Psoas muscle (tissue), 7 donors: ENCODE measurements at regions not wholly inside any gene's neighbourhood (a gene's known extent, or its start where the extent isn't known, plus 50 kb on each side); places are given as distances from the start of the nearest gene placed in this dataset.

Experiments used
- ATAC-seq, 4 donors: fragments of 200-7000 bp; cut with Tn5 transposase; one replicate each; pipeline ENCODE4 v1.9.1; 2020; ENCODE audit warnings: moderate library complexity in 3 of 4, mild to moderate bottlenecking in 2 of 4
- DNase-seq, 2 donors: peaks; one replicate each; pipeline ENCODE4 v3.0.0-alpha.2; 2020
- H3K27ac ChIP-seq: fragments of 200-600 bp; one replicate; pipeline ENCODE4 v1.8.0; 2022
- H3K27me3 ChIP-seq, 3 donors: fragments of 200-600 bp in 1 of 3; one replicate each; pipeline versions ENCODE4 v1.6.1 to v1.8.0; 2013 to 2022; ENCODE audit warnings: low read length in 2 of 3, mild to moderate bottlenecking in 2 of 3, moderate library complexity in 1 of 3; ENCODE audit not compliant: insufficient read depth in 3 of 3
- H3K36me3 ChIP-seq, 2 donors: fragments of 200-600 bp in 1 of 2; one replicate each; pipeline versions ENCODE4 v1.6.1 to v1.8.0; 2013 to 2022; ENCODE audit warnings: low read depth in 1 of 2, mild to moderate bottlenecking in 1 of 2, moderate library complexity in 1 of 2; ENCODE audit not compliant: insufficient read depth in 1 of 2
- H3K4me1 ChIP-seq: fragments of 200-600 bp; one replicate; pipeline ENCODE4 v1.8.0; 2022
- H3K4me3 ChIP-seq: fragments of 200-600 bp; one replicate; pipeline ENCODE4 v1.8.0; 2022; ENCODE audit warnings: mild to moderate bottlenecking
- H3K9me3 ChIP-seq: fragments of 200-600 bp; one replicate; pipeline ENCODE4 v1.8.0; 2022
- WGBS, 3 donors: extraction: QIAGEN DNeasy Blood & Tissue Kit; methylation state at CpG; one replicate each; pipeline versions ENCODE4 v1.1.6 to v1.1.7; 2013; 5-methylcytosine and 5-hydroxymethylcytosine counted together
- intact Hi-C, 2 donors: fragments of 100-400 bp; cut with DNase I; formaldehyde crosslinking; loops; one replicate each; pipeline versions ENCODE4 v1.11.0 to v1.14.2; 2022
- TF ChIP-seq, protein P1 (sequence below): fragments of 200-600 bp; IDR thresholded peaks from one replicate; pipeline ENCODE4 v1.8.0; 2022; ENCODE audit warnings: antibody characterized with exemption
- donor health status: healthy with polysubstance abuse.
- donor health status: DM: no; HTN: no; CAD: no; lungs with moderate emphysema.
- donor health status: Bipolar disorder and iron deficiency.
- donor health status: healthy.
- donor health status: DM: yes; HTN: yes; CAD: no.
- donor health status: DM: no; HTN: no; CAD: no.
- donor health status: DM: yes; HTN: yes; CAD: no.

DNA sequence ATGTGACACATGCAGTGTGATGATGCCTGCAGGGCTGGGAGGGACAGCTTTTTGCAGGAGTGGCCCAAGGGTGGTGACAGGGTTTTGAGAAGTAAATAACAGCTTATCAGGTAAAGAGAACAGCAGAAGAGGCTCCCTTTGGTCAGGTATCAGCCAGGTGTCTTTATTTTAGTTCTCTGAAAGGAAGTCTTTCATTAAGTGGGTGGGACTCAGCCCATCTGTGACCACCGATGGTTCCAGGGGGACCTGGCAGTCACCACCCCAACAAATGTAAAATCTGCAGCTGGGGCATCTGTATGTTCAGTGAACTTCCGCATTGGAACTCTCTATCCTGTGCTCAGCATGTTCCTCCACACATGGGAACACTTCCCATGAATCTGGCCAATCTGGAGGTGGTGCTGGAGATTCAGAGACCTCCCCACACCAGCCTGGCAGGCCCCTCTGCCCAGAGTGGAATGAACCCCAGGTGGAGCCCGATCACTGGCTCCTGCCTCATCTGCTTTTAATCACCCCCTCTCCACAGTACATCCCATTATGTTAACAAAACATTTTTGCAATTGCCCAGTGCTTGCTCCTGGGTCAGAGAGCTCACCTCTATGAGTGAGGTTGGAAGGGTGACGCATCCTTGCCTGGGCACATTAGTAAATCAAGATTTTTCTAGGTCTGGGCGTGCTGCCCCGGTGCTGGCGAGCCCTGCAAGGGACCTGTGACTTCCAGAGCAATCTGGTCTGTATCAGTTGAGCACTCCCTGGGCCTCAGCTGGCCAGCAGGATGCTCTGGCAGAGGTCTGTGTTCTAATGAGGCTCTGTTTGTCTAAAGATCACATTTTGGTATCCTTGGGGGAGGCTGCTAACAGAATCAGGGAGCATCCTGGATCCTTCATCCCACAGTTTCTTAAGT lies 140.4 kb upstream of the GDF10 start:
- Histone ChIP-seq H3K36me3 (no peaks in the 10 kb centered on the region), H3K4me3 (no peak overlapping the region), H3K27ac (no peak overlapping the region), H3K27me3 (no peaks in the 10 kb centered on the region), H3K9me3 (peaks cover 3% of the 10 kb centered on the region), H3K4me1 (no peaks in the 10 kb centered on the region)
- intact Hi-C loops: no loop called here
- ATAC-seq: no peak
- TF ChIP-seq, protein P1, sequence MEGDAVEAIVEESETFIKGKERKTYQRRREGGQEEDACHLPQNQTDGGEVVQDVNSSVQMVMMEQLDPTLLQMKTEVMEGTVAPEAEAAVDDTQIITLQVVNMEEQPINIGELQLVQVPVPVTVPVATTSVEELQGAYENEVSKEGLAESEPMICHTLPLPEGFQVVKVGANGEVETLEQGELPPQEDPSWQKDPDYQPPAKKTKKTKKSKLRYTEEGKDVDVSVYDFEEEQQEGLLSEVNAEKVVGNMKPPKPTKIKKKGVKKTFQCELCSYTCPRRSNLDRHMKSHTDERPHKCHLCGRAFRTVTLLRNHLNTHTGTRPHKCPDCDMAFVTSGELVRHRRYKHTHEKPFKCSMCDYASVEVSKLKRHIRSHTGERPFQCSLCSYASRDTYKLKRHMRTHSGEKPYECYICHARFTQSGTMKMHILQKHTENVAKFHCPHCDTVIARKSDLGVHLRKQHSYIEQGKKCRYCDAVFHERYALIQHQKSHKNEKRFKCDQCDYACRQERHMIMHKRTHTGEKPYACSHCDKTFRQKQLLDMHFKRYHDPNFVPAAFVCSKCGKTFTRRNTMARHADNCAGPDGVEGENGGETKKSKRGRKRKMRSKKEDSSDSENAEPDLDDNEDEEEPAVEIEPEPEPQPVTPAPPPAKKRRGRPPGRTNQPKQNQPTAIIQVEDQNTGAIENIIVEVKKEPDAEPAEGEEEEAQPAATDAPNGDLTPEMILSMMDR: no peak
- DNase-seq: no peak
- WGBS, 3 donors: 75 to 79% (median 75%) methylated on average over 7 of the region's 7 CpGs

DNA sequence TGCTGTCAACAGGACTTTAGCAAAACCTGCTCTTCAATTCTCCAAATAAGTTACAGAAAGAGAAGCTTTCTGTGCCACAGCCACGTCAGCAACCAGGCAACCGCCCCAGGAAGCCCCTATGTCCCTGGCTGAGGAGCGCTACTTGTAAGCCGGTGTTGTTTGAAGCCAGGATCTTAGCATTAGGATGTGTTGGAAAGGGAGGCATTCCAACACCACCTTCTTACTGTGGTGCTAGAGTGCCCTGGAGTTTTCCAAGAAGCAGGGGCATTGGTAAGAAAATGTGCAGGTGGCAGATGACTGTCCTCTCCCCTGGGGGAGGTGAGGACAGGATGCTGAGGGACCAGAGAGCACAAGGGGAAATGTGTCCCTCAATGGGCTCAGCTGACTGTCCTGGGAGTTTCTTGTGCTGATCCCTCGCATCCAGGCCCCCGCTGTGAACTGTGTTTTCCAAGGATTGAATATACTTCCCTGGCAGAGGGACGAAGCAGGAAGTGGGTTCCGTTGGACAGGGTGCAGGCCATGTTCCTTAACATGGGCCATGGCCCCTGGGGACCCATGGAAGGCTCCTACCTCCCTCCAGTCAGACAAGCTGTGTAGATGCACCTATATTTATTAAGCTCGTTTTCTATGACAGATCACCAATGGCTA lies 139.6 kb upstream of the GDF10 start:
- 78 to 83% (median 82%) methylated on average over 9 of the region's 9 CpGs for WGBS, 3 donors
- Histone ChIP-seq H3K9me3 (no peaks in the 10 kb centered on the region), H3K36me3 (no peaks in the 10 kb centered on the region), H3K4me3 (no peak overlapping the region), H3K27ac (no peak overlapping the region), H3K27me3 (no peaks in the 10 kb centered on the region), H3K4me1 (no peaks in the 10 kb centered on the region)
- no peak for ATAC-seq
- intact Hi-C loops: no loop called here
- no peak for DNase-seq
- TF ChIP-seq, protein P1: no peak

DNA sequence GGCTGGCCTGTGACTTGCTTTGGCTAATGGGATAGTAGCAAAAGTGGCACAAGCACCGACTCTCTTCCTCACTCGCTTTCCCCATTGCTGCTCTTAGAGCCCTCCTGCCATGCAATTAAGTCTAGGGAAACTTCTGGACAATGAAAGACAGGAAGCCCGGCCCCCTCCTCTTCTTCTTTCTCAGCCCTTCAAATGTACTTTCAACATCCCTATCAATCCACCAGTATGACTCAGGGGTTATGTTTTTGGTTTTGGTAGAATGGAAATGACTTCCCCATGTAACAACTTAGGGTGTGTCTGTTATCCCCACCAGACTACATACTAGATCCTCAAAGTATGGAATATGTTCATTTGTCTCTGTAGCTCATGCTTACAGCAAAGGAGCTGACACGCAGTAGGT lies 139.0 kb upstream of the GDF10 start:
- TF ChIP-seq, protein P1: no peak
- DNase-seq (no peak), ATAC-seq (no peak)
- Histone ChIP-seq H3K9me3 (no peaks in the 10 kb centered on the region), H3K4me1 (no peaks in the 10 kb centered on the region), H3K36me3 (no peaks in the 10 kb centered on the region), H3K4me3 (no peak overlapping the region), H3K27me3 (no peaks in the 10 kb centered on the region), H3K27ac (no peak overlapping the region)
- intact Hi-C loops: no loop called here
- WGBS, 3 donors: 81 to 82% (median 82%) methylated on average over 4 of the region's 4 CpGs

DNA sequence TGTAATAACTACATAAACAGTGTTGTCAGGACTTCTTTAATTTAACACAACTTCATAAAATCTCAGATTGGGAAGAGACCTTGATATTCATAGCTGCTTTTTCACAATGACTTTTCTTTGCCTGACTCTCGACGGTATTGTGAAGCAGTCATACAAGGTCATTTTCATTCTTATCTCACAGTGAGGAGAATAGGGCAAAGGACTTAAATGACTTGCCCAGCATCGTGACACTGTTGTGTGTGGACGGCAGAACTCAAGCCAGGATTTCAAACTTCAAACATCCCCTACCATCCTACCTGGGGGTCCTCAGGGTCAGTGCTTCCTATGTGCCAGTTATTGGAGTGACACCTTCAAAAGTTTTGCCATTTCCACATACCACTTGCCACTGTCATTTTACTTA lies 138.5 kb upstream of the GDF10 start:
- DNase-seq: no peak
- ATAC-seq: no peak
- intact Hi-C loops: no loop called here
- WGBS, 3 donors: 69 to 84% (median 74%) methylated on average over 4 of the region's 4 CpGs
- Histone ChIP-seq H3K9me3 (no peaks in the 10 kb centered on the region), H3K4me1 (no peaks in the 10 kb centered on the region), H3K27ac (no peak overlapping the region), H3K36me3 (no peaks in the 10 kb centered on the region), H3K27me3 (no peaks in the 10 kb centered on the region), H3K4me3 (no peak overlapping the region)
- TF ChIP-seq, protein P1: no peak
